NB4 (cell line): ENCODE measurements at regions not wholly inside any gene's neighbourhood (a gene's known extent, or its start where the extent isn't known, plus 50 kb on each side); places are given as distances from the start of the nearest gene placed in this dataset.

Source experiments
- CTCF ChIP-seq: IDR thresholded peaks from one replicate; pipeline ENCODE4 v1.5.1; 2012; ENCODE audit warnings: low read depth, low read length
- MAX ChIP-seq: IDR thresholded peaks from 2 replicates; pipeline ENCODE4 v1.6.1; 2011; ENCODE audit warnings: low read depth, low read length
- MYC ChIP-seq: IDR thresholded peaks from 2 replicates; pipeline ENCODE4 v1.6.1; 2011; ENCODE audit warnings: low read depth, low read length

GRCh38 chr5:15334551-15335266 lies 165.3 kb upstream of the FBXL7 start:
- TF ChIP-seq MYC (no peak), CTCF (no peak), MAX (no peak)
